ENCODE measurements at regions not wholly inside any gene's neighbourhood (a gene's known extent, or its start where the extent isn't known, plus 50 kb on each side); places are given as distances from the start of the nearest gene placed in this dataset.

DNA sequence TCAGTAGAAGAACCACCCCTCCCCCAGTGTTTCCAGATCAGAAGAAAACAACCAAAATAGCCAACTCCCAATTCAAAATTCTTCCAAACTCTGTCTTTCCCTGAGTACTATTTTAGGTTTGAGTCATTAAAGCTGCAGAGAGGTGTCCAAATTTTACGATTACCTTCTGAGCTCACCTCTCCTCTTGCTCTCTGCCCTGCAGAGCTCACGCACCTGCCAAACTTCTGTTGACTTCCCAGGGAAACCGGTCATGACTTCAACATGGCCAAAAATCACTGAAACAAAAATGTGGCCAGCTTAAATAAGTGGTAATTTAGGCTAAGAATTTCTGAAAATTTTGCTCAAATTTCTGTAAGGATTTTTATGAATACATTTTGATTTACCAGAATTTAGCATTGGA is 70.9 kb upstream of the OTX2 start:
- DNase-seq, result no peak
- in situ Hi-C loops (cut with MboI; ENCODE audit: low sequenced_read_pairs in 4 of 4), result no loop called here
- no peak overlapping the region for H3K27ac ChIP-seq
- H3K36me3 ChIP-seq, result no peaks in the 10 kb centered on the region
- intact Hi-C loops (cut with DNase I; ENCODE audit: low total_unique reads), result no loop called here
- TF ChIP-seq, protein P1, sequence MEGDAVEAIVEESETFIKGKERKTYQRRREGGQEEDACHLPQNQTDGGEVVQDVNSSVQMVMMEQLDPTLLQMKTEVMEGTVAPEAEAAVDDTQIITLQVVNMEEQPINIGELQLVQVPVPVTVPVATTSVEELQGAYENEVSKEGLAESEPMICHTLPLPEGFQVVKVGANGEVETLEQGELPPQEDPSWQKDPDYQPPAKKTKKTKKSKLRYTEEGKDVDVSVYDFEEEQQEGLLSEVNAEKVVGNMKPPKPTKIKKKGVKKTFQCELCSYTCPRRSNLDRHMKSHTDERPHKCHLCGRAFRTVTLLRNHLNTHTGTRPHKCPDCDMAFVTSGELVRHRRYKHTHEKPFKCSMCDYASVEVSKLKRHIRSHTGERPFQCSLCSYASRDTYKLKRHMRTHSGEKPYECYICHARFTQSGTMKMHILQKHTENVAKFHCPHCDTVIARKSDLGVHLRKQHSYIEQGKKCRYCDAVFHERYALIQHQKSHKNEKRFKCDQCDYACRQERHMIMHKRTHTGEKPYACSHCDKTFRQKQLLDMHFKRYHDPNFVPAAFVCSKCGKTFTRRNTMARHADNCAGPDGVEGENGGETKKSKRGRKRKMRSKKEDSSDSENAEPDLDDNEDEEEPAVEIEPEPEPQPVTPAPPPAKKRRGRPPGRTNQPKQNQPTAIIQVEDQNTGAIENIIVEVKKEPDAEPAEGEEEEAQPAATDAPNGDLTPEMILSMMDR (IDR thresholded peaks at IDR 0.05 in 4 of 5, conservative IDR thresholded peaks at IDR 0.05 in 1 of 5), result no peak
- TF ChIP-seq POLR2A (IDR thresholded peaks at IDR 0.05), result no peak
- H3K9me3 ChIP-seq, result no peaks in the 10 kb centered on the region
- no peak overlapping the region for H3K4me3 ChIP-seq
- peaks cover 0 to 5% (median 0%) of the 10 kb centered on the region in 3 donors for H3K27me3 ChIP-seq
- H3K4me1 ChIP-seq, result no peaks in the 10 kb centered on the region
- ATAC-seq, result no peak

DNA sequence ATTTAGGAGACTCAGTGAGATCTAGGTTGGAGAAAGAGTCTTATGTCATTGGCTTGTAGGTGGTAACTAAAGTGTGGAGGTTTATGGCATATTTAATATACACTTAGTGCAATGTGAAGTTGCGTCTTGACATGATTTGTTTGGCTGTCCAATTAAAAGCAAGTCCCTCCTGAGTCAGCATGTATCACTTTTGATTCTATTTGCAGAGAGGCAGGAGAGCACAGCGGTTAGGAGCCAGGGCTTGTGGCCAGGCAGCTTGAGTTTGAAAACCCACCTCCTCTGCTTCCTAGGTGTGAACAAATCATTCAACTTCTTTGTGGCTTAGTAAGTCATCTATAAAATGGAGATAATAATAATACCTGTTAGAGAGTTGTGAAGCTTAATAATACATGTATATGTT is 68.5 kb upstream of the OTX2 start:
- DNase-seq, result no peak
- TF ChIP-seq POLR2A (IDR thresholded peaks at IDR 0.05), result no peak
- TF ChIP-seq, protein P1 (IDR thresholded peaks at IDR 0.05 in 4 of 5, conservative IDR thresholded peaks at IDR 0.05 in 1 of 5), result no peak
- in situ Hi-C loops (cut with MboI; ENCODE audit: low sequenced_read_pairs in 4 of 4) (no loop called here), intact Hi-C loops (cut with DNase I; ENCODE audit: low total_unique reads) (no loop called here)
- no peak overlapping the region for H3K27ac ChIP-seq
- H3K27me3 ChIP-seq, result no peaks in the 10 kb centered on the region
- H3K9me3 ChIP-seq, result no peaks in the 10 kb centered on the region
- H3K4me1 ChIP-seq, result no peaks in the 10 kb centered on the region
- H3K36me3 ChIP-seq, result no peaks in the 10 kb centered on the region
- no peak overlapping the region for H3K4me3 ChIP-seq
- no peak for ATAC-seq

DNA sequence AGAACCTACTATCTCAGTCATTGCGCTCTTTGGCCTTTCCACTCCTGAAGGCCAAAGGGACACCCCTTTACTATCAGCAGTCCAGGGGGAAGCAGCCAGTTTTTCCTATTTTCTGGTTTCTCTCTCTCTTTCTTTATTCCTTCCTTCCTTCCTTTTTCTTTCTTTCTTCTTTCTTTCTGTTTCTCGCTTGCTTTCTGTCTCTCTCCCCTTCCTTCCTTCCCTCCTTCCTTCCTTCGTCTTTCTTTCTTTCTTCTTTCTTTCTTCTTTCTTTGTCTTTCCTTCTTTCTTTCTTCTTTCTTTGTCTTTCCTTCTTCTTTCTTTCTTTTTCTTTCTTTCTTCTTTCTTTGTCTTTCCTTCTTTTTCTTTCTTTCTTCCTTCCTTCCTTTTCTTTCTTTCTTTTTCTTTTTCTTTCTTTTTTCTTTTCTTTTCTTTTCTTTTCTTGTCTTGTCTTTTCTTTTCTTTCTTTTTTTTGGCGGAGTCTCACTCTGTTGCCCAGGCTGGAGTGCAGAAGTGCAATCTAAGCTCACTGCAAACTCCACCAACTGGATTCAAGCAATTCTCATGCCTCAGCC is 64.9 kb upstream of the OTX2 start:
- H3K9me3 ChIP-seq, result no peaks in the 10 kb centered on the region
- no peaks in the 10 kb centered on the region for H3K36me3 ChIP-seq
- H3K4me3 ChIP-seq, result no peak overlapping the region
- no peaks in the 10 kb centered on the region for H3K4me1 ChIP-seq
- no peak overlapping the region for H3K27ac ChIP-seq
- TF ChIP-seq, protein P1 (IDR thresholded peaks at IDR 0.05 in 4 of 5, conservative IDR thresholded peaks at IDR 0.05 in 1 of 5), result no peak
- TF ChIP-seq POLR2A (IDR thresholded peaks at IDR 0.05), result no peak
- in situ Hi-C loops (cut with MboI; ENCODE audit: low sequenced_read_pairs in 4 of 4) (no loop called here), intact Hi-C loops (cut with DNase I; ENCODE audit: low total_unique reads) (no loop called here)
- DNase-seq (no peak), ATAC-seq (no peak)
- H3K27me3 ChIP-seq, result no peaks in the 10 kb centered on the region

DNA sequence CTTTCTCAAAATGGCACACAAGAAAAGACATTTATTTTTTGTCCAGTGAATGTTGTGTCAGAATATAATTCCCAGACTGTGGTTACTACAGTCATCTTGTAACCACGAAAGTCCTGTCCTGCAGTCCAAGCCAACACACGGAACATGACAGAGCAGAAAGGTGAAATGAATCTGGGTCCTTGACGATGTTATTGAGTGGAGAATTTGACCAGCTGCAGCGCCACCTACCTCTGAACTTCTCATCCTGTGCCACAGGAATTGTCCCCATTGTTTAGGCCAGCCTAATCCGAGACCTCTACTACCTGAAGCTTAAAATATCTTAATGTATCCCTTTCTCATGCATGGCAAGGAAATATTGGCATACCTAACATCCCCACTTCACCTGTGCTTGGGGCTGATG is 64.1 kb upstream of the OTX2 start:
- H3K27ac ChIP-seq, result no peak overlapping the region
- H3K9me3 ChIP-seq, result no peaks in the 10 kb centered on the region
- no peaks in the 10 kb centered on the region for H3K4me1 ChIP-seq
- ATAC-seq (no peak), DNase-seq (no peak)
- intact Hi-C loops (cut with DNase I; ENCODE audit: low total_unique reads) (no loop called here), in situ Hi-C loops (cut with MboI; ENCODE audit: low sequenced_read_pairs in 4 of 4) (no loop called here)
- H3K4me3 ChIP-seq, result no peak overlapping the region
- no peaks in the 10 kb centered on the region for H3K36me3 ChIP-seq
- no peaks in the 10 kb centered on the region for H3K27me3 ChIP-seq
- TF ChIP-seq, protein P1 (IDR thresholded peaks at IDR 0.05 in 4 of 5, conservative IDR thresholded peaks at IDR 0.05 in 1 of 5), result no peak
- no peak for TF ChIP-seq POLR2A (IDR thresholded peaks at IDR 0.05)

DNA sequence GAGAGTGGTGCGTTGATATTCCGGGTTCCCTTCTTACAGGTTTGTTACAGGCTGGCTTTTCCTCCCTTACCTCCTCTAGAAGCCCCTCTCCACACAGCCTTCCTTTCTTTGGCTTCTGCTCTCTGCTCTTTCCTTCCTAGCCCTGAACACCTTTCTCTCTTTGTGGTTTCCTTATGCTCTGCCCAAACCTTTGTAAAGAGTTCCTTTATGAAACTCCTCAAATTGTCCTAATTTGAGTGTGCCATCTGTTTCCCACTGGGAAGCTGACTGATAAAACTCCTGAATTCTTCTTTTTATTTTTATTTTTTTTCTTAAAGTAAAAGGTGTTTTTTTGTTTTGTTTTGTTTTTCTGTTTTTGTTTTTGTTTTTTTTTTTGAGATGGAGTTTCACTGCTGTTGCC is 60.1 kb upstream of the OTX2 start:
- ATAC-seq, result no peak
- in situ Hi-C loops (cut with MboI; ENCODE audit: low sequenced_read_pairs in 4 of 4), result no loop called here

More for the DNA sequence above, 60.1 kb upstream of the OTX2 start:
- no peak overlapping the region for H3K27ac ChIP-seq
- no peaks in the 10 kb centered on the region for H3K36me3 ChIP-seq
- no peak for DNase-seq
- TF ChIP-seq, protein P1 (IDR thresholded peaks at IDR 0.05 in 4 of 5, conservative IDR thresholded peaks at IDR 0.05 in 1 of 5), result no peak
- no peaks in the 10 kb centered on the region for H3K9me3 ChIP-seq
- no peaks in the 10 kb centered on the region for H3K27me3 ChIP-seq
- H3K4me3 ChIP-seq, result no peak overlapping the region
- no peaks in the 10 kb centered on the region for H3K4me1 ChIP-seq
- intact Hi-C loops (cut with DNase I; ENCODE audit: low total_unique reads), result no loop called here

Data from gastrocnemius medialis (tissue), 4 donors.